IMR-90 (cell line): ENCODE measurements at regions not wholly inside any gene's neighbourhood (a gene's known extent, or its start where the extent isn't known, plus 50 kb on each side); places are given as distances from the start of the nearest gene placed in this dataset.

Experiments used
- ATAC-seq: fragments of 200-7000 bp; cut with Tn5 transposase; 2 replicates; pipeline ENCODE4 v1.9.1; 2020; ENCODE audit warnings: low read depth, mild to moderate bottlenecking, moderate library complexity
- BruUV-seq: library from RNA; stranded (reverse); fragments of 400-500 nt; replicated peaks from 2 replicates; lab custom pipeline; 2021; lab: Mats Ljungman, UMichigan
- CTCF ChIA-PET: fragments of 300-600 bp; formaldehyde crosslinking; extraction: SDS; loops from one replicate; lab custom pipeline; 2021; ENCODE audit warnings: antibody characterized with exemption; lab: Yijun Ruan, JAX
- POLR2A ChIA-PET: fragments of 300-600 bp; sonication (Branson Sonifier 250); formaldehyde crosslinking; loops from one replicate; lab custom pipeline; 2022; ENCODE audit warnings: antibody characterized with exemption; ENCODE audit not compliant: unreplicated experiment; lab: Charles Lee
- DNase-seq: peaks from one replicate; pipeline ENCODE4 v3.0.0; 2013
- H2AFZ ChIP-seq: replicated peaks from 2 replicates; pipeline ENCODE3; 2013; ENCODE audit warnings: low read length, mild to moderate bottlenecking; ENCODE audit not compliant: poor library complexity
- H2AK5ac ChIP-seq: 2 replicates; pipeline ENCODE4 v1.6.1; 2013; ENCODE audit warnings: low read depth, low read length, inconsistent platforms
- H2AK9ac ChIP-seq: replicated peaks from 2 replicates; pipeline ENCODE3; 2013; ENCODE audit warnings: mild to moderate bottlenecking, low read depth, low read length, moderate library complexity; ENCODE audit not compliant: poor library complexity
- H2BK120ac ChIP-seq: 2 replicates; pipeline ENCODE4 v1.6.1; 2013; ENCODE audit warnings: low read depth, low read length, inconsistent platforms
- H2BK15ac ChIP-seq: 3 replicates; pipeline ENCODE4 v1.6.1; 2013; ENCODE audit warnings: low read depth, low read length, inconsistent platforms
- H2BK20ac ChIP-seq: 2 replicates; pipeline ENCODE4 v1.6.1; 2013; ENCODE audit warnings: low read depth, mild to moderate bottlenecking, inconsistent platforms, low read length, moderate library complexity
- H2BK5ac ChIP-seq: 2 replicates; pipeline ENCODE4 v1.6.1; 2013; ENCODE audit warnings: mild to moderate bottlenecking, low read depth, low read length, inconsistent platforms; ENCODE audit not compliant: poor library complexity, severe bottlenecking
- H3K14ac ChIP-seq: replicated peaks from 2 replicates; pipeline ENCODE4 v1.6.1; 2013; ENCODE audit warnings: low read depth, low read length, inconsistent platforms
- H3K18ac ChIP-seq: 2 replicates; pipeline ENCODE4 v1.6.1; 2013; ENCODE audit warnings: low read depth, low read length, control low read depth
- H3K23ac ChIP-seq: 2 replicates; pipeline ENCODE4 v1.6.1; 2013; ENCODE audit warnings: low read depth, low read length, inconsistent platforms
- H3K27ac ChIP-seq: 2 replicates; pipeline ENCODE4 v1.5.1; 2013; ENCODE audit warnings: mild to moderate bottlenecking, control low read depth, low read length; ENCODE audit not compliant: insufficient read depth
- H3K27me3 ChIP-seq: 2 replicates; pipeline ENCODE4 v1.6.1; 2013; ENCODE audit warnings: low read length; ENCODE audit not compliant: control insufficient read depth, insufficient read depth
- H3K36me3 ChIP-seq: 2 replicates; pipeline ENCODE4 v1.6.1; 2013; ENCODE audit warnings: low read length, mixed read lengths; ENCODE audit not compliant: control insufficient read depth, insufficient read depth
- H3K4ac ChIP-seq: 2 replicates; pipeline ENCODE4 v1.6.1; 2013; ENCODE audit warnings: low read depth, low read length, inconsistent platforms
- H3K4me1 ChIP-seq: 2 replicates; pipeline ENCODE4 v1.6.1; 2013; ENCODE audit warnings: low read length, mixed read lengths; ENCODE audit not compliant: control insufficient read depth, insufficient read depth
- H3K4me2 ChIP-seq: 2 replicates; pipeline ENCODE4 v1.6.1; 2013; ENCODE audit warnings: low read depth, mild to moderate bottlenecking, control low read depth, low read length, moderate library complexity
- H3K4me3 ChIP-seq: 2 replicates; pipeline ENCODE4 v1.5.1; 2013; ENCODE audit warnings: low read depth, mild to moderate bottlenecking, control low read depth, low read length, moderate library complexity; ENCODE audit not compliant: insufficient read depth
- H3K56ac ChIP-seq: 2 replicates; pipeline ENCODE4 v1.6.1; 2013; ENCODE audit warnings: low read length, inconsistent platforms; ENCODE audit not compliant: insufficient read depth; ENCODE audit errors: extremely low read depth
- H3K79me1 ChIP-seq, 2 experiments: 2 replicates each; pipeline ENCODE4 v1.6.1; 2013; ENCODE audit warnings: low read length in 2 of 2, inconsistent platforms in 1 of 2, low read depth in 1 of 2
- H3K9ac ChIP-seq: 2 replicates; pipeline ENCODE4 v1.6.1; 2013; ENCODE audit warnings: low read depth, low read length, control low read depth
- H3K9me1 ChIP-seq: 2 replicates; pipeline ENCODE4 v1.6.1; 2013; ENCODE audit warnings: low read length, inconsistent platforms; ENCODE audit not compliant: insufficient read depth
- H3K9me3 ChIP-seq: 2 replicates; pipeline ENCODE4 v1.6.1; 2013; ENCODE audit warnings: low read length; ENCODE audit not compliant: control insufficient read depth, insufficient read depth
- H4K20me1 ChIP-seq: 2 replicates; pipeline ENCODE4 v1.6.1; 2013; ENCODE audit warnings: low read length, inconsistent platforms; ENCODE audit not compliant: insufficient read depth
- H4K5ac ChIP-seq: 2 replicates; pipeline ENCODE4 v1.6.1; 2013; ENCODE audit warnings: mild to moderate bottlenecking, low read depth, low read length, control low read depth
- H4K8ac ChIP-seq, 2 experiments: 2 replicates each; pipeline ENCODE4 v1.6.1; 2013; ENCODE audit warnings: low read depth in 2 of 2, low read length in 2 of 2, control low read depth in 1 of 2, inconsistent platforms in 1 of 2
- H4K91ac ChIP-seq: 2 replicates; pipeline ENCODE4 v1.6.1; 2013; ENCODE audit warnings: low read depth, low read length, inconsistent platforms; ENCODE audit not compliant: insufficient read depth
- BHLHE40 ChIP-seq: fragments of 150-350 bp; IDR thresholded peaks from 2 replicates; pipeline ENCODE4 v1.6.1; 2016; ENCODE audit warnings: mild to moderate bottlenecking, low read depth, low read length
- CEBPB ChIP-seq: IDR thresholded peaks from 2 replicates; pipeline ENCODE4 v1.6.1; 2012; ENCODE audit warnings: low read depth, low read length, improper control_type of control experiment
- CHD1 ChIP-seq: IDR thresholded peaks from 2 replicates; pipeline ENCODE4 v1.6.1; 2012; ENCODE audit warnings: low read depth, low read length, improper control_type of control experiment
- CTCF ChIP-seq: conservative IDR thresholded peaks from 2 replicates; pipeline ENCODE4 v1.5.1; 2012; ENCODE audit warnings: mild to moderate bottlenecking, low read depth, low read length, improper control_type of control experiment
- ELK1 ChIP-seq: fragments of 150-350 bp; IDR thresholded peaks from 2 replicates; pipeline ENCODE4 v1.6.1; 2016; ENCODE audit warnings: low read depth, mild to moderate bottlenecking, low read length, moderate library complexity, borderline replicate concordance
- FOS ChIP-seq: fragments of 150-350 bp; IDR thresholded peaks from 2 replicates; pipeline ENCODE4 v1.6.1; 2016; ENCODE audit warnings: low read depth, low read length
- MAFK ChIP-seq: IDR thresholded peaks from 2 replicates; pipeline ENCODE4 v1.6.1; 2012; ENCODE audit warnings: low read depth, low read length, improper control_type of control experiment
- MAZ ChIP-seq: IDR thresholded peaks from 2 replicates; pipeline ENCODE4 v1.6.1; 2012; ENCODE audit warnings: low read depth, mild to moderate bottlenecking, low read length, improper control_type of control experiment, moderate library complexity, borderline replicate concordance
- MXI1 ChIP-seq: IDR thresholded peaks from 2 replicates; pipeline ENCODE4 v1.6.1; 2012; ENCODE audit warnings: low read depth, mild to moderate bottlenecking, low read length, moderate library complexity, borderline replicate concordance
- NFE2L2 ChIP-seq: fragments of 150-350 bp; IDR thresholded peaks from 2 replicates; pipeline ENCODE4 v1.6.1; 2016; ENCODE audit warnings: low read depth, mild to moderate bottlenecking, low read length
- POLR2A ChIP-seq: IDR thresholded peaks from 2 replicates; pipeline ENCODE4 v1.6.1; 2012; ENCODE audit warnings: mild to moderate bottlenecking, low read depth, low read length
- RAD21 ChIP-seq: IDR thresholded peaks from 2 replicates; pipeline ENCODE4 v1.6.1; 2012; ENCODE audit warnings: low read length, improper control_type of control experiment
- RCOR1 ChIP-seq: IDR thresholded peaks from 2 replicates; pipeline ENCODE4 v1.6.1; 2012; ENCODE audit warnings: mild to moderate bottlenecking, low read length, improper control_type of control experiment; ENCODE audit not compliant: insufficient replicate concordance
- RFX5 ChIP-seq: IDR thresholded peaks from 2 replicates; pipeline ENCODE4 v1.8.0; 2012; ENCODE audit warnings: low read depth, mild to moderate bottlenecking, low read length, moderate library complexity
- SMC3 ChIP-seq: fragments of 150-350 bp; IDR thresholded peaks from 2 replicates; pipeline ENCODE4 v1.6.1; 2016; ENCODE audit warnings: low read depth, mild to moderate bottlenecking, antibody characterized with exemption, low read length, moderate library complexity
- WGBS, 2 experiments: methylation state at CpG; one replicate each; pipeline versions ENCODE4 v1.1.5 to v1.1.7; 2013; ENCODE audit warnings: missing lambda C conversion rate in 2 of 2; ENCODE audit not compliant: insufficient read length in 1 of 2; ENCODE audit errors: extremely low coverage in 2 of 2; 5-methylcytosine and 5-hydroxymethylcytosine counted together
- dilution Hi-C: fragments of 300-500 bp; cut with HindIII; formaldehyde crosslinking; loops from one replicate; pipeline ENCODE4 v1.14.3; 2018; ENCODE audit warnings: low sequenced_read_pairs; ENCODE audit not compliant: unreplicated experiment
- in situ Hi-C: fragments of 300-500 bp; cut with MboI; formaldehyde crosslinking; loops from 3 replicates; pipeline ENCODE4 v1.14.3; 2019; ENCODE audit warnings: low sequenced_read_pairs, inconsistent platforms, mixed read lengths
- intact Hi-C: fragments of 100-400 bp; cut with micrococcal nuclease; formaldehyde crosslinking; loops from 2 replicates; pipeline ENCODE4 v1.10.0; 2022
- TF ChIP-seq, protein P1 (sequence below): fragments of 150-350 bp; IDR thresholded peaks from 2 replicates; pipeline ENCODE4 v1.6.1; 2017; ENCODE audit warnings: mild to moderate bottlenecking, antibody characterized with exemption, low read length, low read depth

DNA sequence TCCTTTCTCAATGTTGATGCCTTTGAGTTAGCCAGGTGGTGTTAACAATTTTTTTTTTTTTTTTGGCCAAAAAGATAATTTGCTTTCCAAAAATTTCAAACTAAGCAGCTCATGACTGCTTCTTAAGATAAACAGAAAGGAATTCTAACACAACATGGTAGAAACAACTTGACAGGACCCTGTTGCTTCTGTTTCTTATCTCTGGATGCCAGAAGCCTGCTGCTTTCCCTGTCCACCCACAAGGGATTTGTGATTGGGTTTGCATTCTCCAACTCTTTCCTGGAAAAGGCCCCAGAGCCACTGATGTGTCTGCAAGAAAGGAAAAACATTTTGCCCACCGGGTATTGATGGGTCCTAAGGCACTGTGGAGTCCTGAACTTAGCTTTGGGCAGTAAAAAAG, 217.2 kb upstream of the PKDCC start:
- ChIA-PET CTCF (no interaction called here), POLR2A (no interaction called here)
- Histone ChIP-seq H2BK5ac (no peak overlapping the region), H4K91ac (no peak overlapping the region), H3K9me3 (no peaks in the 10 kb centered on the region), H2AFZ (no peak overlapping the region), H3K36me3 (no peaks in the 10 kb centered on the region), H2AK9ac (no peak overlapping the region), H3K4me3 (no peak overlapping the region), H3K14ac (no peak overlapping the region), H4K5ac (no peak overlapping the region), H3K56ac (no peak overlapping the region), H3K18ac (no peak overlapping the region), H2BK120ac (no peak overlapping the region), H3K4me1 (no peaks in the 10 kb centered on the region), H2BK15ac (no peak overlapping the region), H3K9ac (no peak overlapping the region), H4K8ac (no peak overlapping the region), H3K4ac (no peak overlapping the region), H2BK20ac (no peak overlapping the region), H4K20me1 (no peaks in the 10 kb centered on the region), H3K27ac (no peak overlapping the region), H3K27me3 (peaks cover 10% of the 10 kb centered on the region), H3K9me1 (no peaks in the 10 kb centered on the region), H3K4me2 (no peak overlapping the region), H3K23ac (no peak overlapping the region), H2AK5ac (no peak overlapping the region), H3K79me1 (no peaks in the 10 kb centered on the region)
- no peak for TF ChIP-seq RFX5
- no peak for TF ChIP-seq BHLHE40
- TF ChIP-seq MAFK, result no peak
- no peak for TF ChIP-seq SMC3
- no peak for TF ChIP-seq CTCF
- no peak for TF ChIP-seq RAD21
- TF ChIP-seq RCOR1, result no peak
- TF ChIP-seq CHD1, result no peak
- TF ChIP-seq CEBPB, result no peak
- TF ChIP-seq POLR2A, result no peak
- no peak for TF ChIP-seq ELK1
- no peak for TF ChIP-seq FOS
- TF ChIP-seq, protein P1, sequence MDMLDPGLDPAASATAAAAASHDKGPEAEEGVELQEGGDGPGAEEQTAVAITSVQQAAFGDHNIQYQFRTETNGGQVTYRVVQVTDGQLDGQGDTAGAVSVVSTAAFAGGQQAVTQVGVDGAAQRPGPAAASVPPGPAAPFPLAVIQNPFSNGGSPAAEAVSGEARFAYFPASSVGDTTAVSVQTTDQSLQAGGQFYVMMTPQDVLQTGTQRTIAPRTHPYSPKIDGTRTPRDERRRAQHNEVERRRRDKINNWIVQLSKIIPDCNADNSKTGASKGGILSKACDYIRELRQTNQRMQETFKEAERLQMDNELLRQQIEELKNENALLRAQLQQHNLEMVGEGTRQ, result no peak
- TF ChIP-seq MXI1, result no peak
- no peak for TF ChIP-seq NFE2L2
- no peak for TF ChIP-seq MAZ
- no TSS peak for BruUV-seq
- in situ Hi-C loops (no loop called here), dilution Hi-C loops (no loop called here), intact Hi-C loops (no loop called here)
- WGBS, 2 experiments, result no CpG with 5 or more reads among the region's 1 CpG
- ATAC-seq (no peak), DNase-seq (no peak)
